ENCODE measurements at regions not wholly inside any gene's neighbourhood (a gene's known extent, or its start where the extent isn't known, plus 50 kb on each side); places are given as distances from the start of the nearest gene placed in this dataset.

- no peak overlapping the region for H3K9ac ChIP-seq (ENCODE audit: low read length)
- H3K4me1 ChIP-seq (ENCODE audit: control insufficient read depth in 1 of 2, insufficient read depth in 2 of 2, low read length in 2 of 2), result no peaks in the 10 kb centered on the region
- no peak overlapping the region for H2AFZ ChIP-seq (ENCODE audit: insufficient read depth, low read length, poor library complexity)
- H3K4me2 ChIP-seq (ENCODE audit: low read length), result no peak overlapping the region
- H3K36me3 ChIP-seq (ENCODE audit: control insufficient read depth in 1 of 2, insufficient read depth in 2 of 2, low read length in 2 of 2), result no peaks in the 10 kb centered on the region
- DNase-seq, result no peak
- WGBS (ENCODE audit: extremely low coverage, insufficient coverage, insufficient read length), result no CpG with 5 or more reads among the region's 2 CpGs
- H2AK5ac ChIP-seq (ENCODE audit: low read length), result no peak overlapping the region
- no peak overlapping the region for H4K12ac ChIP-seq (ENCODE audit: low read depth, low read length)
- H3K9me3 ChIP-seq (ENCODE audit: insufficient read depth, low read depth, low read length), result no peaks in the 10 kb centered on the region
- no peak overlapping the region for H4K8ac ChIP-seq (ENCODE audit: low read depth, low read length)
- H3K79me2 ChIP-seq (ENCODE audit: control insufficient read depth, insufficient read depth, low read length, poor library complexity), result no peaks in the 10 kb centered on the region
- no peak overlapping the region for H3K14ac ChIP-seq (ENCODE audit: low read length)
- H3K27ac ChIP-seq (ENCODE audit: low read depth, low read length), result no peak overlapping the region
- H3K4ac ChIP-seq (ENCODE audit: low read depth, low read length), result no peak overlapping the region
- H3K18ac ChIP-seq (ENCODE audit: low read length), result no peak overlapping the region
- H2BK5ac ChIP-seq (ENCODE audit: low read depth, low read length, poor library complexity), result no peak overlapping the region
- H3K79me1 ChIP-seq (ENCODE audit: low read length), result no peaks in the 10 kb centered on the region
- no peak overlapping the region for H4K91ac ChIP-seq (ENCODE audit: low read depth, low read length)
- H3K23ac ChIP-seq (ENCODE audit: low read length), result no peak overlapping the region
- H2BK120ac ChIP-seq (ENCODE audit: insufficient read depth, low read length, poor library complexity), result no peak overlapping the region
- no peak overlapping the region for H3K4me3 ChIP-seq (ENCODE audit: low read depth, low read length)
- H2BK12ac ChIP-seq (ENCODE audit: low read length), result no peak overlapping the region
- no peaks in the 10 kb centered on the region for H3K27me3 ChIP-seq (ENCODE audit: insufficient read depth, low read length)
These were observed 421.8 kb upstream of the CDH7 start for GRCh38 chr18:65329010-65329409.

- Histone ChIP-seq H3K27ac (ENCODE audit: low read depth, low read length) (no peak overlapping the region), H3K4me2 (ENCODE audit: low read length) (no peak overlapping the region), H3K79me2 (ENCODE audit: control insufficient read depth, insufficient read depth, low read length, poor library complexity) (no peaks in the 10 kb centered on the region), H3K14ac (ENCODE audit: low read length) (no peak overlapping the region), H3K9me3 (ENCODE audit: insufficient read depth, low read depth, low read length) (no peaks in the 10 kb centered on the region), H2BK12ac (ENCODE audit: low read length) (no peak overlapping the region), H2AFZ (ENCODE audit: insufficient read depth, low read length, poor library complexity) (no peak overlapping the region), H3K4me1 (ENCODE audit: control insufficient read depth in 1 of 2, insufficient read depth in 2 of 2, low read length in 2 of 2) (no peaks in the 10 kb centered on the region), H3K79me1 (ENCODE audit: low read length) (no peaks in the 10 kb centered on the region), H4K12ac (ENCODE audit: low read depth, low read length) (no peak overlapping the region), H3K4ac (ENCODE audit: low read depth, low read length) (no peak overlapping the region), H3K4me3 (ENCODE audit: low read depth, low read length) (no peak overlapping the region), H3K36me3 (ENCODE audit: control insufficient read depth in 1 of 2, insufficient read depth in 2 of 2, low read length in 2 of 2) (no peaks in the 10 kb centered on the region), H4K8ac (ENCODE audit: low read depth, low read length) (no peak overlapping the region), H3K27me3 (ENCODE audit: insufficient read depth, low read length) (no peaks in the 10 kb centered on the region), H3K23ac (ENCODE audit: low read length) (no peak overlapping the region), H3K9ac (ENCODE audit: low read length) (no peak overlapping the region), H2BK120ac (ENCODE audit: insufficient read depth, low read length, poor library complexity) (no peak overlapping the region), H4K91ac (ENCODE audit: low read depth, low read length) (no peak overlapping the region), H3K18ac (ENCODE audit: low read length) (no peak overlapping the region), H2BK5ac (ENCODE audit: low read depth, low read length, poor library complexity) (no peak overlapping the region), H2AK5ac (ENCODE audit: low read length) (no peak overlapping the region)
- DNase-seq, result no peak
These were observed 424.0 kb upstream of the CDH7 start for GRCh38 chr18:65326805-65327204.

- Histone ChIP-seq H2BK12ac (ENCODE audit: low read length) (no peak overlapping the region), H3K36me3 (ENCODE audit: control insufficient read depth in 1 of 2, insufficient read depth in 2 of 2, low read length in 2 of 2) (no peaks in the 10 kb centered on the region), H3K4me3 (ENCODE audit: low read depth, low read length) (no peak overlapping the region), H2AK5ac (ENCODE audit: low read length) (no peak overlapping the region), H3K79me2 (ENCODE audit: control insufficient read depth, insufficient read depth, low read length, poor library complexity) (no peaks in the 10 kb centered on the region), H4K91ac (ENCODE audit: low read depth, low read length) (no peak overlapping the region), H3K4me2 (ENCODE audit: low read length) (no peak overlapping the region), H3K4ac (ENCODE audit: low read depth, low read length) (no peak overlapping the region), H2BK120ac (ENCODE audit: insufficient read depth, low read length, poor library complexity) (no peak overlapping the region), H2AFZ (ENCODE audit: insufficient read depth, low read length, poor library complexity) (no peak overlapping the region), H4K12ac (ENCODE audit: low read depth, low read length) (no peak overlapping the region), H3K23ac (ENCODE audit: low read length) (no peak overlapping the region), H2BK5ac (ENCODE audit: low read depth, low read length, poor library complexity) (no peak overlapping the region), H3K27ac (ENCODE audit: low read depth, low read length) (no peak overlapping the region), H3K9me3 (ENCODE audit: insufficient read depth, low read depth, low read length) (no peaks in the 10 kb centered on the region), H4K8ac (ENCODE audit: low read depth, low read length) (no peak overlapping the region), H3K4me1 (ENCODE audit: control insufficient read depth in 1 of 2, insufficient read depth in 2 of 2, low read length in 2 of 2) (no peaks in the 10 kb centered on the region), H3K14ac (ENCODE audit: low read length) (no peak overlapping the region), H3K79me1 (ENCODE audit: low read length) (no peaks in the 10 kb centered on the region), H3K9ac (ENCODE audit: low read length) (no peak overlapping the region), H3K18ac (ENCODE audit: low read length) (no peak overlapping the region), H3K27me3 (ENCODE audit: insufficient read depth, low read length) (no peaks in the 10 kb centered on the region)
- no CpG with 5 or more reads among the region's 3 CpGs for WGBS (ENCODE audit: extremely low coverage, insufficient coverage, insufficient read length)
- no peak for DNase-seq
These were observed 427.9 kb upstream of the CDH7 start for GRCh38 chr18:65322895-65323294.

DNA sequence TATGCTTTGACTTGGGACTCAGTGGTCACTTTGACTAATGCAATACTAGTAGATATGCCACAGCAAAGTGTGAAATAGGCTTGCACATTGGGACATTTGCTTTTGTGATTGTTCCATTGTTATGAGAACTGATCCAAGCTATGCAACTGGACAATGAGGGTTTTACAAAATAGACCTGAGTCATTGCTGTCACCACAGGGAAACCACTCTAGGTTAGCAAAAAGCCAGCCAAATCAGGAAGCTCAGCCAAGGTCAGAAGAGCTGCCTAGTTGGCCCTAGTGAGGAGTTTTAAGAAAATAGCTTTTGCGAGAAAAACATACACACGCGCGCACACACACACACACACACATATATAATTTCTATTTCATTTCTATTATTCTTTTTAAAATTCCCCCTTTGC, 452.4 kb upstream of the CDH7 start:
- WGBS (ENCODE audit: extremely low coverage, insufficient coverage, insufficient read length), result 100% methylated on average over 1 of the region's 4 CpGs
- H2AFZ ChIP-seq (ENCODE audit: insufficient read depth, low read length, poor library complexity), result no peak overlapping the region
- H3K9me3 ChIP-seq (ENCODE audit: insufficient read depth, low read depth, low read length), result no peaks in the 10 kb centered on the region
- no peak overlapping the region for H2BK12ac ChIP-seq (ENCODE audit: low read length)
- H3K4ac ChIP-seq (ENCODE audit: low read depth, low read length), result no peak overlapping the region
- no peak overlapping the region for H3K9ac ChIP-seq (ENCODE audit: low read length)
- no peak overlapping the region for H4K8ac ChIP-seq (ENCODE audit: low read depth, low read length)
- no peak overlapping the region for H3K4me2 ChIP-seq (ENCODE audit: low read length)
- no peaks in the 10 kb centered on the region for H3K79me2 ChIP-seq (ENCODE audit: control insufficient read depth, insufficient read depth, low read length, poor library complexity)
- H3K36me3 ChIP-seq (ENCODE audit: control insufficient read depth in 1 of 2, insufficient read depth in 2 of 2, low read length in 2 of 2), result no peaks in the 10 kb centered on the region
- H4K91ac ChIP-seq (ENCODE audit: low read depth, low read length), result no peak overlapping the region
- no peaks in the 10 kb centered on the region for H3K79me1 ChIP-seq (ENCODE audit: low read length)
- H2BK120ac ChIP-seq (ENCODE audit: insufficient read depth, low read length, poor library complexity), result no peak overlapping the region
- H3K14ac ChIP-seq (ENCODE audit: low read length), result no peak overlapping the region
- H2BK5ac ChIP-seq (ENCODE audit: low read depth, low read length, poor library complexity), result no peak overlapping the region
- H3K4me1 ChIP-seq (ENCODE audit: control insufficient read depth in 1 of 2, insufficient read depth in 2 of 2, low read length in 2 of 2), result no peaks in the 10 kb centered on the region
- no peaks in the 10 kb centered on the region for H3K27me3 ChIP-seq (ENCODE audit: insufficient read depth, low read length)
- no peak overlapping the region for H3K27ac ChIP-seq (ENCODE audit: low read depth, low read length)
- H3K4me3 ChIP-seq (ENCODE audit: low read depth, low read length), result no peak overlapping the region
- H2AK5ac ChIP-seq (ENCODE audit: low read length), result no peak overlapping the region
- H3K18ac ChIP-seq (ENCODE audit: low read length), result no peak overlapping the region
- no peak for DNase-seq
- peak overlapping the region; percentile 68 for H3K23ac ChIP-seq (ENCODE audit: low read length)
- H4K12ac ChIP-seq (ENCODE audit: low read depth, low read length), result no peak overlapping the region

- H3K9ac ChIP-seq (ENCODE audit: low read length), result no peak overlapping the region
- H3K18ac ChIP-seq (ENCODE audit: low read length), result no peak overlapping the region
- H3K23ac ChIP-seq (ENCODE audit: low read length), result no peak overlapping the region
- no peak overlapping the region for H3K4me3 ChIP-seq (ENCODE audit: low read depth, low read length)
- H3K79me2 ChIP-seq (ENCODE audit: control insufficient read depth, insufficient read depth, low read length, poor library complexity), result no peaks in the 10 kb centered on the region
- H3K4ac ChIP-seq (ENCODE audit: low read depth, low read length), result no peak overlapping the region
- no peak overlapping the region for H2AFZ ChIP-seq (ENCODE audit: insufficient read depth, low read length, poor library complexity)
- H3K36me3 ChIP-seq (ENCODE audit: control insufficient read depth in 1 of 2, insufficient read depth in 2 of 2, low read length in 2 of 2), result no peaks in the 10 kb centered on the region
- no peak for DNase-seq
- no peak overlapping the region for H2AK5ac ChIP-seq (ENCODE audit: low read length)
- no peak overlapping the region for H4K12ac ChIP-seq (ENCODE audit: low read depth, low read length)
- WGBS (ENCODE audit: extremely low coverage, insufficient coverage, insufficient read length), result no CpG with 5 or more reads among the region's 5 CpGs
- no peak overlapping the region for H2BK5ac ChIP-seq (ENCODE audit: low read depth, low read length, poor library complexity)
- H2BK120ac ChIP-seq (ENCODE audit: insufficient read depth, low read length, poor library complexity), result no peak overlapping the region
- H3K79me1 ChIP-seq (ENCODE audit: low read length), result no peaks in the 10 kb centered on the region
- H4K91ac ChIP-seq (ENCODE audit: low read depth, low read length), result no peak overlapping the region
- H2BK12ac ChIP-seq (ENCODE audit: low read length), result no peak overlapping the region
- no peak overlapping the region for H3K4me2 ChIP-seq (ENCODE audit: low read length)
- H3K27me3 ChIP-seq (ENCODE audit: insufficient read depth, low read length), result no peaks in the 10 kb centered on the region
- H3K14ac ChIP-seq (ENCODE audit: low read length), result no peak overlapping the region
- H3K9me3 ChIP-seq (ENCODE audit: insufficient read depth, low read depth, low read length), result no peaks in the 10 kb centered on the region
- H3K4me1 ChIP-seq (ENCODE audit: control insufficient read depth in 1 of 2, insufficient read depth in 2 of 2, low read length in 2 of 2), result no peaks in the 10 kb centered on the region
- H4K8ac ChIP-seq (ENCODE audit: low read depth, low read length), result no peak overlapping the region
- H3K27ac ChIP-seq (ENCODE audit: low read depth, low read length), result no peak overlapping the region
These were observed 461.9 kb upstream of the CDH7 start for GRCh38 chr18:65288908-65289307.

All from trophoblast cell (in vitro differentiated cells and primary cell).